Fibroblast of lung (primary cell): ENCODE measurements at regions not wholly inside any gene's neighbourhood (a gene's known extent, or its start where the extent isn't known, plus 50 kb on each side); places are given as distances from the start of the nearest gene placed in this dataset.

Source experiments
- DNase-seq, 2 donors: peaks; one replicate each; pipeline versions ENCODE4 v3.0.0 to v3.0.0-alpha.2; 2010; ENCODE audit warnings: low read depth in 2 of 2
- H2AFZ ChIP-seq: 2 replicates; pipeline ENCODE4 v1.5.1; 2012; ENCODE audit warnings: low read length, control low read depth, inconsistent platforms
- H3K27ac ChIP-seq: 2 replicates; pipeline ENCODE4 v1.5.1; 2011; ENCODE audit warnings: low read length, control low read depth; ENCODE audit not compliant: insufficient read depth
- H3K27me3 ChIP-seq: 2 replicates; pipeline ENCODE4 v1.5.1; 2011; ENCODE audit warnings: mild to moderate bottlenecking, low read length; ENCODE audit not compliant: control insufficient read depth, insufficient read depth
- H3K36me3 ChIP-seq: 2 replicates; pipeline ENCODE4 v1.5.1; 2011; ENCODE audit warnings: low read length; ENCODE audit not compliant: control insufficient read depth, insufficient read depth
- H3K4me1 ChIP-seq: 2 replicates; pipeline ENCODE4 v1.5.1; 2011; ENCODE audit warnings: low read length; ENCODE audit not compliant: control insufficient read depth, insufficient read depth; ENCODE audit errors: extremely low read depth
- H3K4me2 ChIP-seq: 2 replicates; pipeline ENCODE4 v1.5.1; 2011; ENCODE audit warnings: low read length, control low read depth; ENCODE audit not compliant: insufficient read depth; ENCODE audit errors: extremely low read depth
- H3K4me3 ChIP-seq, 4 experiments: fragments of 200-600 bp in 1 of 4; sonication (generic) in 1 of 4; replicated peaks in 1 of 4; 2 replicates each; pipeline ENCODE4 v1.5.1; 2011 to 2016; ENCODE audit warnings: low read length in 4 of 4, low read depth in 3 of 4, mild to moderate bottlenecking in 3 of 4, control low read depth in 2 of 4, inconsistent platforms in 1 of 4, mixed read lengths in 1 of 4; ENCODE audit not compliant: insufficient read depth in 1 of 4; ENCODE audit errors: control extremely low read depth in 1 of 4
- H3K79me2 ChIP-seq: 2 replicates; pipeline ENCODE4 v1.5.1; 2012; ENCODE audit warnings: mild to moderate bottlenecking, low read length, inconsistent platforms; ENCODE audit not compliant: control insufficient read depth, insufficient read depth
- H3K9ac ChIP-seq: 2 replicates; pipeline ENCODE4 v1.5.1; 2011; ENCODE audit warnings: mild to moderate bottlenecking, low read length, control low read depth; ENCODE audit not compliant: insufficient read depth
- H3K9me3 ChIP-seq: 2 replicates; pipeline ENCODE4 v1.5.1; 2012; ENCODE audit warnings: low read depth, low read length; ENCODE audit not compliant: control insufficient read depth, insufficient read depth
- H4K20me1 ChIP-seq: 2 replicates; pipeline ENCODE4 v1.5.1; 2011; ENCODE audit warnings: low read length; ENCODE audit not compliant: control insufficient read depth, insufficient read depth; ENCODE audit errors: extremely low read depth
- EZH2 ChIP-seq: IDR thresholded peaks from 2 replicates; pipeline ENCODE4 v1.5.1; 2012; ENCODE audit warnings: low read length, control low read depth, mild to moderate bottlenecking; ENCODE audit errors: missing control alignments
- TF ChIP-seq, protein P1 (sequence below), 2 donors: IDR thresholded peaks in 1 of 2; conservative IDR thresholded peaks in 1 of 2; 1 replicate in 1 of 2; 2 replicates in 1 of 2; pipeline ENCODE4 v1.5.1; 2011 to 2012; ENCODE audit warnings: low read length in 2 of 2, control low read depth in 1 of 2, inconsistent platforms in 1 of 2, low read depth in 1 of 2, mild to moderate bottlenecking in 1 of 2

DNA sequence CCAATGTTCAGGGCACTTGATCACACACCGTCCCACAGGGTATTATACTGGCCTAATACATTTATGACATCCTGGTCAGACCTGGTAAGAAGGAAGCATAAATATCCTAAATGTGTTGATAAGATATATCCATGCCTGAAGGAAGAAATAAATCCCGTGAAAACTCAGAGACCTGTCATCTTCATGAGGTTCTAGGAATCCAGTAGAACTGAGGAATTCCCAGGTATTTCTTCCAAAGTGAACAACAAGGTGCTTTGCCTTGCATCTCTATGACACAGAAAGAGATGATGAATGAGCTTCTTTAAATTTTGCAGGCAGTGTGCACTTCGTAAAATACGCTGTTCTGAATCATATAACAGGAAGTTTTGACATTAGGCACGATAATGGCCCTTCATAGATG is 78.1 kb upstream of the VGLL3 start:
- no peaks in the 10 kb centered on the region for H3K9me3 ChIP-seq
- no peak for DNase-seq
- H3K9ac ChIP-seq = no peak overlapping the region
- no peak overlapping the region for H3K4me2 ChIP-seq
- H3K4me1 ChIP-seq = no peaks in the 10 kb centered on the region
- no peaks in the 10 kb centered on the region for H3K79me2 ChIP-seq
- H2AFZ ChIP-seq = no peak overlapping the region
- no peaks in the 10 kb centered on the region for H3K27me3 ChIP-seq
- H3K36me3 ChIP-seq = no peaks in the 10 kb centered on the region
- no peak overlapping the region for H3K4me3 ChIP-seq
- TF ChIP-seq EZH2 = no peak
- TF ChIP-seq, protein P1, sequence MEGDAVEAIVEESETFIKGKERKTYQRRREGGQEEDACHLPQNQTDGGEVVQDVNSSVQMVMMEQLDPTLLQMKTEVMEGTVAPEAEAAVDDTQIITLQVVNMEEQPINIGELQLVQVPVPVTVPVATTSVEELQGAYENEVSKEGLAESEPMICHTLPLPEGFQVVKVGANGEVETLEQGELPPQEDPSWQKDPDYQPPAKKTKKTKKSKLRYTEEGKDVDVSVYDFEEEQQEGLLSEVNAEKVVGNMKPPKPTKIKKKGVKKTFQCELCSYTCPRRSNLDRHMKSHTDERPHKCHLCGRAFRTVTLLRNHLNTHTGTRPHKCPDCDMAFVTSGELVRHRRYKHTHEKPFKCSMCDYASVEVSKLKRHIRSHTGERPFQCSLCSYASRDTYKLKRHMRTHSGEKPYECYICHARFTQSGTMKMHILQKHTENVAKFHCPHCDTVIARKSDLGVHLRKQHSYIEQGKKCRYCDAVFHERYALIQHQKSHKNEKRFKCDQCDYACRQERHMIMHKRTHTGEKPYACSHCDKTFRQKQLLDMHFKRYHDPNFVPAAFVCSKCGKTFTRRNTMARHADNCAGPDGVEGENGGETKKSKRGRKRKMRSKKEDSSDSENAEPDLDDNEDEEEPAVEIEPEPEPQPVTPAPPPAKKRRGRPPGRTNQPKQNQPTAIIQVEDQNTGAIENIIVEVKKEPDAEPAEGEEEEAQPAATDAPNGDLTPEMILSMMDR (conservative IDR thresholded peaks at IDR 0.05 in 1 of 2, IDR thresholded peaks at IDR 0.05 in 1 of 2; ENCODE audit: low read depth in 1 of 2, low read length in 2 of 2) = no peak
- H3K27ac ChIP-seq = no peak overlapping the region
- no peaks in the 10 kb centered on the region for H4K20me1 ChIP-seq

DNA sequence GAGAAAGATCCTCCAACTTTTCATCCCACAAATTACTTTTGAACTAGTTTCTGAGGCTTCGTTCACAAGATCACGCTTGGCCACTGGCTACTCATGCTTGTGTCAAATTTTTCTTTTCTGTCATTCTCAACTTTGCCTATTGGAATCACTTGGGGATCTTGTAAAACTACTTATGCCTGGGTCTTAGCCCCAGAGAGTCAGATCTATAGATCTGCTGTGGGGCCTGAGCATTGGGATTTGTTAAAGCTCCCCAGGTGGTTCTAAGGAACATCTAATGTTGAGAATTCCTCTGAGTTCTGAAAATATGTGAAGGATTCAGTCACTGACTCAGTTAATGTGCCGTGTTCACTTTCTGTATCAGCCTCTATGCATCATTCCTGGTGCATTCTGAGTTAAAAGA is 71.7 kb upstream of the VGLL3 start:
- Histone ChIP-seq H3K79me2 (no peaks in the 10 kb centered on the region), H3K4me2 (no peak overlapping the region), H3K9me3 (no peaks in the 10 kb centered on the region), H3K27me3 (no peaks in the 10 kb centered on the region), H3K4me1 (no peaks in the 10 kb centered on the region), H3K27ac (no peak overlapping the region), H3K9ac (no peak overlapping the region), H3K4me3 (no peak overlapping the region), H2AFZ (no peak overlapping the region), H3K36me3 (no peaks in the 10 kb centered on the region), H4K20me1 (no peaks in the 10 kb centered on the region)
- no peak for DNase-seq
- TF ChIP-seq EZH2 = no peak
- TF ChIP-seq, protein P1 (conservative IDR thresholded peaks at IDR 0.05 in 1 of 2, IDR thresholded peaks at IDR 0.05 in 1 of 2; ENCODE audit: low read depth in 1 of 2, low read length in 2 of 2) = no peak

DNA sequence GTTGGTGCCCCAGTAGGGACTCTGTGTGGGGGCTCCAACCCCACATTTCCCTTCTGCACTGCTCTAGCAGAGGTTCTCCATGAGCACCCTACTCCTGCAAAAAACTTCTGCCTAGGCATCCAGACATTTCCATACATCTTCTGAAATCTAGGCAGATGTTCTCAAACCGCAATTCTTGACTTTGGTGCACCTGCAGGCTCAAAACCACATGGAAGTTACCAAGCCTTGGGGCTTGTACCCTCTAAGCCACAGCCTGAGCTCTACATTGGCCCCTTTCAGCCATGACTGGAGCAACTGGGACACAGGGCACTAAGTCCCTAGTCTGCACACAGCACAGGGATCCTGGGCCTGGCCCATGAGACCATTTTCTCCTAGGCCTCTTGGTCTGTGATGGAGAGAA is 66.5 kb upstream of the VGLL3 start:
- no peaks in the 10 kb centered on the region for H3K4me1 ChIP-seq
- no peak for TF ChIP-seq EZH2
- TF ChIP-seq, protein P1 (conservative IDR thresholded peaks at IDR 0.05 in 1 of 2, IDR thresholded peaks at IDR 0.05 in 1 of 2; ENCODE audit: low read depth in 1 of 2, low read length in 2 of 2) = no peak
- H4K20me1 ChIP-seq = no peaks in the 10 kb centered on the region
- no peaks in the 10 kb centered on the region for H3K36me3 ChIP-seq
- no peak overlapping the region for H3K27ac ChIP-seq
- no peak overlapping the region for H3K4me2 ChIP-seq
- no peak overlapping the region for H3K4me3 ChIP-seq
- no peak overlapping the region for H3K9ac ChIP-seq
- no peaks in the 10 kb centered on the region for H3K79me2 ChIP-seq
- no peak overlapping the region for H2AFZ ChIP-seq
- H3K27me3 ChIP-seq = no peaks in the 10 kb centered on the region
- H3K9me3 ChIP-seq = no peaks in the 10 kb centered on the region
- DNase-seq = no peak
